ENCODE measurements at regions not wholly inside any gene's neighbourhood (a gene's known extent, or its start where the extent isn't known, plus 50 kb on each side); places are given as distances from the start of the nearest gene placed in this dataset.

DNA sequence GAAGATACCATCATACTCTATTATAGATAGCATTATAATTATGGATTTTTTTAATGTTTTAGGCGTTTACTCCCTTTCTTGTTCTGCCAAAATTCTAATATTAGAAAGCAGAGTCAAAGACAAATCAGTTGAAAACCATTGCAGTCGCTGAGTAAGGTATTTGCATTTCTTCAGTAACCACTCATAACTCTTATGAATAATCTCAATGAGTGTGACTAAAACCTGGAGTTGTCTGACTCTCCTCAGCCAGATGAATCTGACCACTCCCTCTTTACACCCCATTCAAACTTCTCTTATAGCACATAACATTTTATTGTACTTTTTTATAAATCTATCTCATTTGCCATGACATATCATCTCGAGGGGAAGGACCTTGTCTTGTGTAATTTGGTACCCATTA lies 1006.5 kb downstream of the DIAPH3 start:
- TF ChIP-seq, protein P1, sequence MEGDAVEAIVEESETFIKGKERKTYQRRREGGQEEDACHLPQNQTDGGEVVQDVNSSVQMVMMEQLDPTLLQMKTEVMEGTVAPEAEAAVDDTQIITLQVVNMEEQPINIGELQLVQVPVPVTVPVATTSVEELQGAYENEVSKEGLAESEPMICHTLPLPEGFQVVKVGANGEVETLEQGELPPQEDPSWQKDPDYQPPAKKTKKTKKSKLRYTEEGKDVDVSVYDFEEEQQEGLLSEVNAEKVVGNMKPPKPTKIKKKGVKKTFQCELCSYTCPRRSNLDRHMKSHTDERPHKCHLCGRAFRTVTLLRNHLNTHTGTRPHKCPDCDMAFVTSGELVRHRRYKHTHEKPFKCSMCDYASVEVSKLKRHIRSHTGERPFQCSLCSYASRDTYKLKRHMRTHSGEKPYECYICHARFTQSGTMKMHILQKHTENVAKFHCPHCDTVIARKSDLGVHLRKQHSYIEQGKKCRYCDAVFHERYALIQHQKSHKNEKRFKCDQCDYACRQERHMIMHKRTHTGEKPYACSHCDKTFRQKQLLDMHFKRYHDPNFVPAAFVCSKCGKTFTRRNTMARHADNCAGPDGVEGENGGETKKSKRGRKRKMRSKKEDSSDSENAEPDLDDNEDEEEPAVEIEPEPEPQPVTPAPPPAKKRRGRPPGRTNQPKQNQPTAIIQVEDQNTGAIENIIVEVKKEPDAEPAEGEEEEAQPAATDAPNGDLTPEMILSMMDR (IDR thresholded peaks at IDR 0.05) = no peak
- no peak overlapping the region for H3K27ac ChIP-seq
- no peak overlapping the region for H3K4me3 ChIP-seq
- no peak for DNase-seq (ENCODE audit: low spot score)

DNA sequence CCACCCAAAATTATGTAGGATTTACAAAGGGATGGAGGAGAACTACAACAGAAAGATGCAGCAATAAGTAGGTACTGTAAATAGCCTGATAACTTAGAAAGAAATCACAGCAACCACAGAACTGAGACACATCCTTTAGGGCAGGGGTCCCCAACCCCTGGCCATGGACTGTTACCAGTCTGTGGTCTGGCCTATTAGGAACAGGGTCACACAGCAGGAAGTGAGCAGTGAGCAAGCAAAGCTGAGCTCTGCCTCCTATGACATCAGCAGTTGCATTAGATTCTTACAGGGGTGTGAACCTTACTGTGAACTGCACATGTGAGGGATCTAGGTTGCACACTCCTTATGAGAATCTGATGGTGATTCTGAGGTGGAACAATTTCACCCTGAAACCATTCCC lies 997.6 kb downstream of the DIAPH3 start:
- no peak overlapping the region for H3K4me3 ChIP-seq

DNA sequence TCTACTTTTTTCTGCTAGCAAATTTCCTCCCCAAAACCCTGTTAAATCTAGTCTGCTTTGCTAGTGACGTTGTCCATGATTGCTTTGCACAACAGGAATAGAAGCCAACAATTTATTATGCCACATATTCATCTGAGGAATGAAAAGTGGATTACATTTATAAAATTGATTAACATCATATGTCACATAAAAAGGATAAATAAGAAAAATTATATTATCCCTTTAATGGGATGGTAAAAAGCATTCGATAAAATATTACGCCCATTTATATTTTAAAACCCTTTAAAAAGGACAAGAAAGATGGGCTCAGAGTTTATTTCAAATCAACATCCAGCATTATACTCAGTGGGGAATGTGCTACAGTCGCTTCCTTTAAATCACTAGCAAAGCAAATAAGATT lies 991.7 kb downstream of the DIAPH3 start:
- DNase-seq (ENCODE audit: low spot score) = no peak
- TF ChIP-seq, protein P1 (IDR thresholded peaks at IDR 0.05) = no peak
- Histone ChIP-seq H3K4me3 (no peak overlapping the region), H3K27ac (no peak overlapping the region)

More for the DNA sequence above, 997.6 kb downstream of the DIAPH3 start:
- no peak overlapping the region for H3K27ac ChIP-seq
- TF ChIP-seq, protein P1 (IDR thresholded peaks at IDR 0.05) = no peak
- no peak for DNase-seq (ENCODE audit: low spot score)

DNA sequence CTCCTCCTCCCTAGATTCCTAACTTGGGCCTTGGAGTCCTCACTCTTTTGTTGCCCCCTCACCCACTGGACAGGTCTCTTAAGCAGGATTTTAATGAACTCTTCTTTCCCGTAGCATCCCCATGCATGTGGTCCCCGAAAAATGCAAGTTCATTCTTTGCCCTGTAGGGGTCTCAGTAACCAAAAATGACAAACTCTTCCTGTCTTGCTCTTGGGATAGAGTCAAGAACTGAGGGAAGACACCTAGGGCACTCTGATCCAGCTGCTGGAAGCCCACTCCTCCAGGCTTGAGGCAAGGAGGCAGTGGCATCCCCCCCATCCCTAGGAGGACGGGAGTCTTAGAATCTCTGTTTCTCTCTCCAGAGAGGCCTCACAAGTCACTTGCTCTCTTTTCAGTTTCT lies 987.0 kb downstream of the DIAPH3 start:
- TF ChIP-seq, protein P1 (IDR thresholded peaks at IDR 0.05) = no peak
- Histone ChIP-seq H3K4me3 (no peak overlapping the region), H3K27ac (no peak overlapping the region)
- DNase-seq (ENCODE audit: low spot score) = no peak

DNA sequence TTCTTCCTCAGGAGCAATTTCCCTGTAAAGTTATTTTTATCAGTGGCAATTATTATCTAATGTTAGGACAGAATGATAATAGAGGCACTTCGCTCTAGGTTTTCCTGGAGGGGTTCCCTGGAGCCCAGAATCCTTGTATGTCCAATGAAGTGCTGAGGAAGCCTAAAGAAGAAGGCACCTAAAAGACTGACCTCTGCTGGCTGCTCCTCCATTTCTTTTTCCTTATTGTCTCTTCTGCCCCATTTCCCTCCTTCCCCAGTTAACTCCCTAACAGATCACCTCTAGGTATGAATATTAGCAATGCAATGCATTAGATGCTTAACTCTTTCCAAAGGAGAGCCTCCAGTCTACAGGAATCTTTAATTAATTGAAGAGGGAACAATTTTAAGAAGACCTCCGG lies 985.4 kb downstream of the DIAPH3 start:
- TF ChIP-seq, protein P1 (IDR thresholded peaks at IDR 0.05) = no peak
- no peak for DNase-seq (ENCODE audit: low spot score)
- Histone ChIP-seq H3K4me3 (no peak overlapping the region), H3K27ac (no peak overlapping the region)

DNA sequence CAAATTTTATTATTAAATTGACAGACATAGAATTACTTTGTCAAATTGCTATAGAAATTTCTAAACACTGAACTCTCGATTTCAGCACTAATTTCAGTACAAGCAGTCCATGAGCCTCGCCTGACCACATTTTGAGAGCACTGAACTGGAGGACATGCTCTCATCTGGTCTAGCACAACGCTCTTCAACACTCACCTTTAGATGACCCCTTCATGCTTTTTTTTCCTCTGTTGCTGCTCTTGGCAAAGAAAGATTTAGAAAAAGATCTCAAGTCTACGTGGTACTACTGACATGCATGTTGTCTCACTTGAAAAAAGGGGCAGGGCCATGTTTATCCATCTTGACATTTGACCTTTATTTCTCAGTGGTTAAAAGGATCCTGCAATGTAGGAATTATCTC lies 981.5 kb downstream of the DIAPH3 start:
- no peak for DNase-seq (ENCODE audit: low spot score)
- no peak overlapping the region for H3K27ac ChIP-seq
- TF ChIP-seq, protein P1 (IDR thresholded peaks at IDR 0.05) = no peak
- no peak overlapping the region for H3K4me3 ChIP-seq

DNA sequence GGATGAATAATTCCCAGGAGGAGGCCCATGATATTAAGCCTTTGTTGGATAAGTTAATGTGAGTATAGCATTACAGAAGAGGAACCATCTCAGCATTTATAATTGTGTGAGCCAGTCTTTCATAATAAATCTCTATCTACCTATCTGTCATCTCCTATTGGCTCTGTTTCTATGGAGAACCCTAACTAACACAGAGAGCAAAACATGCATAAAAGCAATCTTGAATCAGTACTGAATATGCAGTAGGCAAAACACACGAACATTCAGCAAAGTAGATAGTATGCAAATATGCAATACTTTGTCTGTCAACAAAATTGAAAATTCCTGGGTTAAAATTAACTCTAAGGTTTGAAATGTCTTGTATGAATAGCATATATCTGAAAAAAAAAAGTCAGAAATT lies 966.3 kb downstream of the DIAPH3 start:
- no peak overlapping the region for H3K27ac ChIP-seq
- no peak for DNase-seq (ENCODE audit: low spot score)
- H3K4me3 ChIP-seq = no peak overlapping the region
- TF ChIP-seq, protein P1 (IDR thresholded peaks at IDR 0.05) = no peak
